H9 (cell line): ENCODE measurements at regions not wholly inside any gene's neighbourhood (a gene's known extent, or its start where the extent isn't known, plus 50 kb on each side); places are given as distances from the start of the nearest gene placed in this dataset.

Experiments
- DNase-seq: peaks from one replicate; pipeline ENCODE4 v3.0.0-alpha.2; 2017
- H2AFZ ChIP-seq: one replicate; pipeline ENCODE4 v1.6.1; 2013; ENCODE audit warnings: mild to moderate bottlenecking, low read length, control low read depth, moderate library complexity
- H2AK5ac ChIP-seq: 2 replicates; pipeline ENCODE4 v1.6.1; 2013; ENCODE audit warnings: low read length, control low read depth, mixed read lengths; ENCODE audit not compliant: insufficient read length
- H2BK120ac ChIP-seq: one replicate; pipeline ENCODE4 v1.6.1; 2013; ENCODE audit warnings: low read depth, mild to moderate bottlenecking, low read length, control low read depth, inconsistent platforms; ENCODE audit not compliant: poor library complexity, severe bottlenecking
- H2BK12ac ChIP-seq: 2 replicates; pipeline ENCODE4 v1.6.1; 2013; ENCODE audit warnings: low read length, control low read depth, mixed read lengths, low read depth; ENCODE audit not compliant: insufficient read length
- H2BK15ac ChIP-seq: 2 replicates; pipeline ENCODE4 v1.6.1; 2013; ENCODE audit warnings: low read depth, low read length, control low read depth
- H2BK20ac ChIP-seq: one replicate; pipeline ENCODE4 v1.6.1; 2013; ENCODE audit warnings: low read depth, mild to moderate bottlenecking, low read length, control low read depth, inconsistent platforms; ENCODE audit not compliant: poor library complexity, severe bottlenecking
- H2BK5ac ChIP-seq: 2 replicates; pipeline ENCODE4 v1.6.1; 2013; ENCODE audit warnings: low read length, control low read depth, mixed read lengths; ENCODE audit not compliant: insufficient read length
- H3K14ac ChIP-seq: 2 replicates; pipeline ENCODE4 v1.6.1; 2013; ENCODE audit warnings: low read length, control low read depth; ENCODE audit not compliant: insufficient read depth
- H3K18ac ChIP-seq: 2 replicates; pipeline ENCODE4 v1.6.1; 2013; ENCODE audit warnings: low read depth, mild to moderate bottlenecking, mixed read lengths, low read length, control low read depth; ENCODE audit not compliant: insufficient read length
- H3K23ac ChIP-seq: 2 replicates; pipeline ENCODE4 v1.6.1; 2013; ENCODE audit warnings: low read length, control low read depth, mixed read lengths, low read depth; ENCODE audit not compliant: insufficient read length
- H3K23me2 ChIP-seq: 2 replicates; pipeline ENCODE4 v1.6.1; 2013; ENCODE audit warnings: low read depth, mild to moderate bottlenecking, mixed read lengths, low read length, control low read depth; ENCODE audit not compliant: insufficient read length, poor library complexity, severe bottlenecking
- H3K27ac ChIP-seq: 2 replicates; pipeline ENCODE4 v1.5.1; 2013; ENCODE audit warnings: low read length, control low read depth, mixed read lengths, low read depth; ENCODE audit not compliant: insufficient read length
- H3K27me3 ChIP-seq: 2 replicates; pipeline ENCODE4 v1.6.1; 2013; ENCODE audit warnings: low read length, control low read depth, inconsistent platforms; ENCODE audit not compliant: insufficient read depth
- H3K4ac ChIP-seq: 2 replicates; pipeline ENCODE4 v1.6.1; 2013; ENCODE audit warnings: low read depth, mild to moderate bottlenecking, control low read depth, inconsistent platforms, low read length, moderate library complexity
- H3K4me1 ChIP-seq: 2 replicates; pipeline ENCODE4 v1.6.1; 2013; ENCODE audit warnings: low read length, control low read depth, inconsistent platforms; ENCODE audit not compliant: insufficient read depth
- H3K4me2 ChIP-seq: 2 replicates; pipeline ENCODE4 v1.6.1; 2013; ENCODE audit warnings: low read length, control low read depth, mixed read lengths; ENCODE audit not compliant: insufficient read length, insufficient read depth
- H3K56ac ChIP-seq: 2 replicates; pipeline ENCODE4 v1.6.1; 2013; ENCODE audit warnings: low read depth, mild to moderate bottlenecking, mixed read lengths, low read length, control low read depth; ENCODE audit not compliant: insufficient read length
- H3K79me1 ChIP-seq: 2 replicates; pipeline ENCODE4 v1.6.1; 2013; ENCODE audit warnings: low read depth, mild to moderate bottlenecking, moderate library complexity, low read length, control low read depth, inconsistent platforms; ENCODE audit not compliant: insufficient read depth, poor library complexity, severe bottlenecking
- H3K79me2 ChIP-seq: 2 replicates; pipeline ENCODE4 v1.6.1; 2013; ENCODE audit warnings: low read length, control low read depth, inconsistent platforms; ENCODE audit not compliant: insufficient read depth
- H3K9ac ChIP-seq: 2 replicates; pipeline ENCODE4 v1.6.1; 2013; ENCODE audit warnings: low read length, control low read depth, mixed read lengths; ENCODE audit not compliant: insufficient read length; ENCODE audit errors: extremely low read depth
- H3K9me3 ChIP-seq: one replicate; pipeline ENCODE4 v1.6.1; 2013; ENCODE audit warnings: low read depth, low read length, inconsistent platforms; ENCODE audit not compliant: control insufficient read depth
- H3T11ph ChIP-seq: one replicate; pipeline ENCODE4 v1.6.1; 2013; ENCODE audit warnings: mild to moderate bottlenecking, low read length, control low read depth, inconsistent platforms
- H4K20me1 ChIP-seq: one replicate; pipeline ENCODE4 v1.6.1; 2013; ENCODE audit not compliant: control insufficient read depth, insufficient read length, insufficient read depth
- H4K5ac ChIP-seq: 2 replicates; pipeline ENCODE4 v1.6.1; 2013; ENCODE audit warnings: low read depth, mild to moderate bottlenecking, mixed read lengths, low read length, control low read depth; ENCODE audit not compliant: insufficient read length
- H4K8ac ChIP-seq: replicated peaks from 2 replicates; pipeline ENCODE4 v1.6.1; 2013; ENCODE audit warnings: low read length, control low read depth, mixed read lengths, low read depth; ENCODE audit not compliant: insufficient read length
- H4K91ac ChIP-seq: 2 replicates; pipeline ENCODE4 v1.6.1; 2013; ENCODE audit warnings: low read depth, mild to moderate bottlenecking, moderate library complexity, mixed read lengths, low read length, control low read depth; ENCODE audit not compliant: insufficient read length
- H3K27ac Mint-ChIP-seq, 3 experiments: 2 replicates in 2 of 3; 3 replicates in 1 of 3; pipeline ENCODE4 v1.8.0; 2020 to 2021; ENCODE audit warnings: mixed read lengths in 3 of 3, mild to moderate bottlenecking in 1 of 3, moderate library complexity in 1 of 3
- H3K27me3 Mint-ChIP-seq: 2 replicates; pipeline ENCODE4 v1.8.0; 2021; ENCODE audit warnings: low read depth, mild to moderate bottlenecking, moderate library complexity, mixed read lengths
- H3K36me3 Mint-ChIP-seq, 3 experiments: 2 replicates in 2 of 3; 3 replicates in 1 of 3; pipeline ENCODE4 v1.8.0; 2020 to 2021; ENCODE audit warnings: low read depth in 3 of 3, mixed read lengths in 3 of 3; ENCODE audit not compliant: insufficient read depth in 1 of 3
- H3K4me1 Mint-ChIP-seq, 2 experiments: 2 replicates each; pipeline ENCODE4 v1.8.0; 2020; ENCODE audit warnings: mixed read lengths in 2 of 2
- H3K4me3 Mint-ChIP-seq, 2 experiments: 2 replicates in 1 of 2; 3 replicates in 1 of 2; pipeline ENCODE4 v1.8.0; 2020 to 2021; ENCODE audit warnings: mild to moderate bottlenecking in 2 of 2, mixed read lengths in 2 of 2, moderate library complexity in 1 of 2
- H3K9me3 Mint-ChIP-seq, 2 experiments: 2 replicates in 1 of 2; 3 replicates in 1 of 2; pipeline ENCODE4 v1.8.0; 2020; ENCODE audit warnings: mild to moderate bottlenecking in 2 of 2, mixed read lengths in 2 of 2, moderate library complexity in 1 of 2
- WGBS: extraction: QIAGEN DNeasy Blood & Tissue Kit; methylation state at CpG from one replicate; pipeline ENCODE4 v1.1.7; 2013; ENCODE audit warnings: missing lambda C conversion rate, low lambda C conversion rate, mixed read lengths; ENCODE audit not compliant: insufficient read length; ENCODE audit errors: extremely low coverage; 5-methylcytosine and 5-hydroxymethylcytosine counted together
- TF ChIP-seq, protein P1 (sequence below): fragments of 200-600 bp; sonication (generic); conservative IDR thresholded peaks from 3 replicates; pipeline ENCODE4 v1.8.0; 2021; ENCODE audit warnings: antibody characterized with exemption, mild to moderate bottlenecking

DNA sequence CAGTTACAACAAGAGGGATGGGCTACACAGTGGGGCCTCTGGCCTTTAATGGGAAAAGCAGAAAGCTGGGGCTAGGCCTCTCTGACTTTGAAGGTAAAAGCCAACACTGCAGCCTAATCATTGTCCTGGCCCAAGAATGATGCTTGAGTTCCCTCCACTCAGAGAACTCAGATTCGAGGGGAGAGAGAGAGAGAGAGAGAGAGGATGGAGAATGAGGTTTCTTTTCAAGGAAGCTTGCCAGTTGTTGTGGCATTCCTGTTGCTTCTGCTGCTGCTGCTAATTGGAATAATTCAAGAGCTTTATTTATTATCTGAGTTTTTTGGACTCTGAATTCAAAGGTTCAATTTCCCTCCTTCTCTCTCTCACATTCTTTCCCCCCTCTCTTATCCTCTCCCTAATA, 144.6 kb upstream of the IRX6 start:
- Mint-ChIP-seq H3K27me3 (no peaks in the 10 kb centered on the region), H3K4me3 (no peak overlapping the region), H3K9me3 (no peaks in the 10 kb centered on the region), H3K36me3 (no peaks in the 10 kb centered on the region), H3K27ac (no peak overlapping the region), H3K4me1 (peaks cover 20% of the 10 kb centered on the region in 2 experiments)
- H3K9me3 ChIP-seq = no peaks in the 10 kb centered on the region
- DNase-seq = no peak
- no peak overlapping the region for H2BK12ac ChIP-seq
- WGBS = no CpG with 5 or more reads among the region's 1 CpG
- no peak overlapping the region for H2AFZ ChIP-seq
- H2AK5ac ChIP-seq = no peak overlapping the region
- H3K9ac ChIP-seq = no peak overlapping the region
- H3K27me3 ChIP-seq = no peaks in the 10 kb centered on the region
- no peak overlapping the region for H2BK120ac ChIP-seq
- no peak overlapping the region for H4K5ac ChIP-seq
- no peak overlapping the region for H2BK20ac ChIP-seq
- H3K27ac ChIP-seq = no peak overlapping the region
- H3K23ac ChIP-seq = no peak overlapping the region
- no peak overlapping the region for H2BK15ac ChIP-seq
- no peak overlapping the region for H3K4ac ChIP-seq
- TF ChIP-seq, protein P1, sequence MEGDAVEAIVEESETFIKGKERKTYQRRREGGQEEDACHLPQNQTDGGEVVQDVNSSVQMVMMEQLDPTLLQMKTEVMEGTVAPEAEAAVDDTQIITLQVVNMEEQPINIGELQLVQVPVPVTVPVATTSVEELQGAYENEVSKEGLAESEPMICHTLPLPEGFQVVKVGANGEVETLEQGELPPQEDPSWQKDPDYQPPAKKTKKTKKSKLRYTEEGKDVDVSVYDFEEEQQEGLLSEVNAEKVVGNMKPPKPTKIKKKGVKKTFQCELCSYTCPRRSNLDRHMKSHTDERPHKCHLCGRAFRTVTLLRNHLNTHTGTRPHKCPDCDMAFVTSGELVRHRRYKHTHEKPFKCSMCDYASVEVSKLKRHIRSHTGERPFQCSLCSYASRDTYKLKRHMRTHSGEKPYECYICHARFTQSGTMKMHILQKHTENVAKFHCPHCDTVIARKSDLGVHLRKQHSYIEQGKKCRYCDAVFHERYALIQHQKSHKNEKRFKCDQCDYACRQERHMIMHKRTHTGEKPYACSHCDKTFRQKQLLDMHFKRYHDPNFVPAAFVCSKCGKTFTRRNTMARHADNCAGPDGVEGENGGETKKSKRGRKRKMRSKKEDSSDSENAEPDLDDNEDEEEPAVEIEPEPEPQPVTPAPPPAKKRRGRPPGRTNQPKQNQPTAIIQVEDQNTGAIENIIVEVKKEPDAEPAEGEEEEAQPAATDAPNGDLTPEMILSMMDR = no peak
- H3K79me2 ChIP-seq = no peaks in the 10 kb centered on the region
- H3K23me2 ChIP-seq = no peaks in the 10 kb centered on the region
- H3K18ac ChIP-seq = no peak overlapping the region
- no peak overlapping the region for H3K14ac ChIP-seq
- H3T11ph ChIP-seq = no peak overlapping the region
- H3K4me2 ChIP-seq = no peak overlapping the region
- H4K91ac ChIP-seq = no peak overlapping the region
- H2BK5ac ChIP-seq = no peak overlapping the region
- no peaks in the 10 kb centered on the region for H3K79me1 ChIP-seq
- no peak overlapping the region for H3K56ac ChIP-seq
- H4K8ac ChIP-seq = no peak overlapping the region
- peaks cover 2% of the 10 kb centered on the region; the same call in 1 of the 2 replicates for H3K4me1 ChIP-seq
- H4K20me1 ChIP-seq = no peaks in the 10 kb centered on the region
